PFSK-1 (cell line): ENCODE measurements at regions not wholly inside any gene's neighbourhood (a gene's known extent, or its start where the extent isn't known, plus 50 kb on each side); places are given as distances from the start of the nearest gene placed in this dataset.

ENCODE experiments used
- FOXP2 ChIP-seq: optimal IDR thresholded peaks from 2 replicates; pipeline ENCODE3; 2011; ENCODE audit warnings: borderline replicate concordance, control low read depth, inconsistent platforms; ENCODE audit not compliant: insufficient read depth; ENCODE audit errors: extremely low read length, extremely low read depth
- POLR2AphosphoS5 ChIP-seq: IDR thresholded peaks from 2 replicates; pipeline ENCODE4 v1.6.1; 2012; ENCODE audit warnings: low read depth, mild to moderate bottlenecking, control low read depth, low read length, moderate library complexity
- SIN3A ChIP-seq: IDR thresholded peaks from 2 replicates; pipeline ENCODE4 v1.6.1; 2012; ENCODE audit warnings: mild to moderate bottlenecking, low read length, moderate library complexity, borderline replicate concordance; ENCODE audit not compliant: insufficient read depth
- TAF1 ChIP-seq: IDR thresholded peaks from 2 replicates; pipeline ENCODE4 v1.6.1; 2012; ENCODE audit warnings: low read length, control low read depth, borderline replicate concordance; ENCODE audit not compliant: insufficient read depth
- TF ChIP-seq, protein P1 (sequence below), 2 experiments: IDR thresholded peaks; 2 replicates each; pipeline versions ENCODE4 v1.6.1 to v1.8.0; 2011 to 2012; ENCODE audit warnings: low read depth in 2 of 2, low read length in 2 of 2, control low read depth in 1 of 2, inconsistent platforms in 1 of 2, mild to moderate bottlenecking in 1 of 2, moderate library complexity in 1 of 2; ENCODE audit not compliant: insufficient read depth in 1 of 2

DNA sequence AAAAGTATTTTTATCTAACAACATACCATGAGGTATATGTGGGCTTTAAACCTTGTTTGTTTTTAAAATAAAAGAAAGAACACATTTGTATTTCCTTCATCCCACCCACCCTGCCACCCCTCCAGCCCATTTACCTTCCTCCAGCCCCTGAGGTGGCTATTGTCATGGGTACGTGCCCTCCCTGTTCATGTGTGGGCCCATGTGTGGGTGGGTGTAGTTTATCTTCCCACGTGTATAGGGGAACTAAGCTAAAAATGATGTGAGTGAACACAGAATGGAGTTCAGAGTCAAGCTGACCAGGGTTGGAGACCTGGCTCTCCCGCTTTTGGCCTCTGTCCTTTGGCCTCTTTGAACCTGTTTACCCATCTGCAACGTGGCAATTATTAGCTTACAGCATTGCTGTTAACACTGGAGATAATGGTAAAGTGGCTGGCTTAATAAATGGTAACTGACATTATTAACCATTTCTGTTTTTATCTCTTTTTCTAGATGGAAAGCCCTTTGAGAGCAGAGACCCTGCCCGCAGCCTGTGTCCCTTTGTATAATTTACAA lies 78.1 kb upstream of the WDR26 start:
- TF ChIP-seq TAF1: no peak
- TF ChIP-seq, protein P1, sequence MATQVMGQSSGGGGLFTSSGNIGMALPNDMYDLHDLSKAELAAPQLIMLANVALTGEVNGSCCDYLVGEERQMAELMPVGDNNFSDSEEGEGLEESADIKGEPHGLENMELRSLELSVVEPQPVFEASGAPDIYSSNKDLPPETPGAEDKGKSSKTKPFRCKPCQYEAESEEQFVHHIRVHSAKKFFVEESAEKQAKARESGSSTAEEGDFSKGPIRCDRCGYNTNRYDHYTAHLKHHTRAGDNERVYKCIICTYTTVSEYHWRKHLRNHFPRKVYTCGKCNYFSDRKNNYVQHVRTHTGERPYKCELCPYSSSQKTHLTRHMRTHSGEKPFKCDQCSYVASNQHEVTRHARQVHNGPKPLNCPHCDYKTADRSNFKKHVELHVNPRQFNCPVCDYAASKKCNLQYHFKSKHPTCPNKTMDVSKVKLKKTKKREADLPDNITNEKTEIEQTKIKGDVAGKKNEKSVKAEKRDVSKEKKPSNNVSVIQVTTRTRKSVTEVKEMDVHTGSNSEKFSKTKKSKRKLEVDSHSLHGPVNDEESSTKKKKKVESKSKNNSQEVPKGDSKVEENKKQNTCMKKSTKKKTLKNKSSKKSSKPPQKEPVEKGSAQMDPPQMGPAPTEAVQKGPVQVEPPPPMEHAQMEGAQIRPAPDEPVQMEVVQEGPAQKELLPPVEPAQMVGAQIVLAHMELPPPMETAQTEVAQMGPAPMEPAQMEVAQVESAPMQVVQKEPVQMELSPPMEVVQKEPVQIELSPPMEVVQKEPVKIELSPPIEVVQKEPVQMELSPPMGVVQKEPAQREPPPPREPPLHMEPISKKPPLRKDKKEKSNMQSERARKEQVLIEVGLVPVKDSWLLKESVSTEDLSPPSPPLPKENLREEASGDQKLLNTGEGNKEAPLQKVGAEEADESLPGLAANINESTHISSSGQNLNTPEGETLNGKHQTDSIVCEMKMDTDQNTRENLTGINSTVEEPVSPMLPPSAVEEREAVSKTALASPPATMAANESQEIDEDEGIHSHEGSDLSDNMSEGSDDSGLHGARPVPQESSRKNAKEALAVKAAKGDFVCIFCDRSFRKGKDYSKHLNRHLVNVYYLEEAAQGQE (IDR thresholded peaks at IDR 0.05; ENCODE audit: insufficient read depth in 1 of 2, low read depth in 2 of 2, low read length in 2 of 2): no peak
- TF ChIP-seq SIN3A: no peak
- no peak for TF ChIP-seq FOXP2
- TF ChIP-seq POLR2AphosphoS5: no peak

DNA sequence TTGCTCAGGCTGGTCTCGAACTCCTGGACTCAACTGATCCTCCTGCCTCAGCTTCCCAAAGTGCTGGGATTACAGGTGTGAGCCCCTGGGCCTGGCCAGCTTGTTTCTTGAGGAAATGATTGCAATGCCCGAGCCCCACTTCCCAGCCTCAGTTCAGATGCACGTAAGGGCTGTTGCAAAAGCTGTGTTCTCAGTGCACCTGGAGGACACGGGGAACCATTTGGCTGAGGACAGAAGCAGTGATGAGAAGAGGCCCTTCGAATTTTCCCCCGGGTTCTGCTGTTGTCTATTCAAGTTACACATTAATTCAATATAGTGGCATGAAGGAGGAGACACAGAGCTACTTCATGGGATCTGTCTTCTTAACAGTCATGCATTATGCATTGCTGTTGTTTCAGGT lies 78.8 kb upstream of the WDR26 start:
- TF ChIP-seq, protein P1 (IDR thresholded peaks at IDR 0.05; ENCODE audit: insufficient read depth in 1 of 2, low read depth in 2 of 2, low read length in 2 of 2): no peak
- TF ChIP-seq TAF1 (no peak), POLR2AphosphoS5 (no peak), FOXP2 (no peak), SIN3A (no peak)

DNA sequence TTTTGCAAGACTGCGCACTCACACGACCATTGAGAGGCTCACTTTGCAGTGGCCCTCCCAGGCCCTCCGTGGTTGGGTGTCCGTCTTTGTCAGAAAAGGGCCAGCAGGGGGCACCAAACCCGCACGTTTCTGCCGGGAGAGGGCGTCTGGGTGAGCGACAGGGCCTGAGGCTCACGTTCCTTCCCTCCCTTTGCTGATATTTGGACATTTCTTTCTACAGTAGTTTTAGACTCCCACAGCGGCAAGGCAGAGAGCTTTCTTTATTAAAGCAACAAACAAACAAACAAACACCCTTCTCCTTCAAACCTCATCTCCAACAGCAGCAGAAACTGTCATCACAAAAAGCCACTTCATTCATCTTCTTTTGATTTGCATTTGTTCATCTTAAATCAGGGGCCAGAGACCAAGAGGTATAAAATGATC lies 79.2 kb upstream of the WDR26 start:
- TF ChIP-seq TAF1: no peak
- TF ChIP-seq SIN3A: no peak
- TF ChIP-seq, protein P1 (IDR thresholded peaks at IDR 0.05; ENCODE audit: insufficient read depth in 1 of 2, low read depth in 2 of 2, low read length in 2 of 2): no peak
- no peak for TF ChIP-seq POLR2AphosphoS5
- TF ChIP-seq FOXP2: no peak

DNA sequence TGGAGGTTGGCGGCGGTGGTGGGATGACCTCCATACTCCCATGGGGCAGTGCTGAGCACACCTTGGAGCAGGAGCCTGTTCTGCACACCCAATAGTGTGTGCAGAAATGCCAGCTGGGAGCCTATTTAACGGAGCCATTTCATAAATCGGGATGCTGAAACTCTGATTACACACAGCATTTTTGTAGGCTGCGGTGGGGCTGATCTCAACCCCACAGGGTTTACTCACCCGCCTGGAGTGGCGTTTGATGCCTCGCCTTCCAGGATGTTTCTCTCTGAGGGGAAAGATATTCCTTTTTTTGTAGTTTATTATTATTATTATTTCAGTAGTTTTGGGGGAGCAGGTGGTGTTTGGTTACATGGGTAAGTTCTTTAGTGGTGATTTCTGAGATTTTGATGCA lies 82.6 kb upstream of the WDR26 start:
- no peak for TF ChIP-seq SIN3A
- no peak for TF ChIP-seq TAF1

DNA sequence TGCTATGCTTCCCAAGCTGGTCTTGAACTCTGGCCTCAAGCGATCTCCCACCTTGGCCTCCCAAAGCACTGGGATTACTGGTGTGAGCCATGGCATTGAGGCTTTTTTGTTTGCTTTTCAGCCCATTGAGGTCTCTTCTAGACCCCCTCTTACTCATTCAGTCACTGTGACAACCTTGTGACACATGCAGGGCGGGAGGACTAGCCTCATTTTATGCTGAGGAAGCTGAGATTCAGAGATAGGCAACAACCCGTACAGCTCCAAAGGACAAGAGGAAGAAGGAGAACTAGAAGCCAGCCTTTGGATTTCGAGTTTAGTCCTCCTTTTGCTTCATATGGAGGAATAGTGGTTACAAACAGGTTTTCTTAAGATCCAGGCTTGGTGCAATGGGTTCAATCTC lies 83.9 kb upstream of the WDR26 start:
- TF ChIP-seq TAF1 (no peak), POLR2AphosphoS5 (no peak), SIN3A (no peak), FOXP2 (no peak)
- TF ChIP-seq, protein P1 (IDR thresholded peaks at IDR 0.05; ENCODE audit: insufficient read depth in 1 of 2, low read depth in 2 of 2, low read length in 2 of 2): no peak

DNA sequence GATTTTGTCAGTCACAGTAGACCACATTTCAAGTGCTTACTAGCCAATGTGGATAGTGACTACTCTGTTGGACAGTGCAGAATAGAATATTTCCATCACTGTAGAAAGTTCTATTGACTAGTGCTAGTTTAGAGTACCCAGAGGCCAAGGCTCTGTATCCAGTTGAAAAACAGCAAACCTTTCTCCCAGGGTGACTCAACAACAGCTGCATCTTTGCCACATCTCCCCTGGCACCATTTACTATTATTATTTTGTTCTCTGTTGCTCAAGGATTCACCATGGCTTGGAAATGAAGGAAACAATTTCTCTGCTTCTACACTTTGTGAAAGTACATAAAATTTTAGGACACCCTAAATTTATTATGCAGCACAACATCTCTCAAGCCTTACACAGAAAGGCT lies 85.3 kb upstream of the WDR26 start:
- TF ChIP-seq TAF1 (no peak), POLR2AphosphoS5 (no peak), FOXP2 (no peak), SIN3A (no peak)
- TF ChIP-seq, protein P1 (IDR thresholded peaks at IDR 0.05; ENCODE audit: insufficient read depth in 1 of 2, low read depth in 2 of 2, low read length in 2 of 2): no peak
